K562 (cell line): ENCODE measurements at regions not wholly inside any gene's neighbourhood (a gene's known extent, or its start where the extent isn't known, plus 50 kb on each side); places are given as distances from the start of the nearest gene placed in this dataset.

Source experiments
- ATAC-seq: fragments of 200-7000 bp; cut with Tn5 transposase; 3 replicates; pipeline ENCODE4 v1.9.1; 2020; ENCODE audit warnings: moderate library complexity
- BruUV-seq: library from RNA; stranded (reverse); fragments of 400-500 nt; replicated peaks from 2 replicates; lab custom pipeline; 2021; lab: Mats Ljungman, UMichigan
- CTCF ChIA-PET: fragments of 300-600 bp; formaldehyde crosslinking; extraction: SDS; loops from one replicate; lab custom pipeline; 2021; ENCODE audit warnings: low intra/inter-chr PET ratio; lab: Yijun Ruan, JAX
- POLR2A ChIA-PET: fragments of 300-600, 350-650 bp; sonication (Branson Sonifier 250); formaldehyde crosslinking; extraction: SDS; loops from one replicate; lab custom pipeline; 2021; ENCODE audit warnings: antibody characterized with exemption, inconsistent platforms; lab: Yijun Ruan, JAX
- DNase-seq, 4 experiments: peaks; one replicate each; pipeline versions ENCODE4 v3.0.0 to v3.0.0-alpha.2; 2011 to 2018; ENCODE audit warnings: low spot score in 3 of 4, mixed read lengths in 3 of 4; ENCODE audit errors: extremely low read depth in 1 of 4
- FAIRE-seq: peaks from 2 replicates; lab custom pipeline; 2011; peaks lifted over from hg19 to GRCh38; lab: Jason Lieb, UNC
- H2AFZ ChIP-seq: 2 replicates; pipeline ENCODE4 v1.6.0; 2011; ENCODE audit warnings: low read depth, low read length, control low read depth, inconsistent platforms
- H3K27ac ChIP-seq: fragments of 200-600 bp; 3 replicates; pipeline ENCODE4 v1.8.0; 2011; ENCODE audit warnings: low read depth, mild to moderate bottlenecking, control low read depth, inconsistent platforms, low read length, moderate library complexity, mixed read lengths; ENCODE audit errors: extremely low read depth
- H3K27me3 ChIP-seq, 2 experiments: fragments of 300-600 bp in 1 of 2; 2 replicates in 1 of 2; 3 replicates in 1 of 2; pipeline versions ENCODE4 v1.6.0 to v1.8.0; 2011; ENCODE audit warnings: inconsistent platforms in 2 of 2, low read length in 2 of 2, mild to moderate bottlenecking in 1 of 2, mixed read lengths in 1 of 2, moderate library complexity in 1 of 2; ENCODE audit not compliant: control insufficient read depth in 2 of 2, insufficient read depth in 2 of 2
- H3K36me3 ChIP-seq: fragments of 300-600 bp; 3 replicates; pipeline ENCODE4 v1.8.0; 2011; ENCODE audit warnings: mild to moderate bottlenecking, low read length, inconsistent platforms; ENCODE audit not compliant: control insufficient read depth, insufficient read depth
- H3K4me1 ChIP-seq, 2 experiments: fragments of 200-600 bp in 1 of 2; replicated peaks in 1 of 2; 2 replicates in 1 of 2; 3 replicates in 1 of 2; pipeline versions ENCODE4 v1.5.1 to v1.8.0; 2011; ENCODE audit warnings: inconsistent platforms in 2 of 2, low read length in 2 of 2, mild to moderate bottlenecking in 1 of 2, mixed read lengths in 1 of 2, moderate library complexity in 1 of 2; ENCODE audit not compliant: control insufficient read depth in 2 of 2, insufficient read depth in 2 of 2
- H3K4me2 ChIP-seq: 2 replicates; pipeline ENCODE4 v1.6.1; 2011; ENCODE audit warnings: low read length, control low read depth, inconsistent platforms, mixed read lengths; ENCODE audit not compliant: insufficient read depth
- H3K4me3 ChIP-seq: fragments of 200-600 bp; sonication (generic), shearing (Covaris generic); 2 replicates; pipeline ENCODE4 v1.5.1; 2016; ENCODE audit warnings: control low read depth, inconsistent platforms
- H3K79me2 ChIP-seq: fragments of 200-600 bp; 3 replicates; pipeline ENCODE4 v1.8.0; 2011; ENCODE audit warnings: low read length, inconsistent platforms; ENCODE audit not compliant: control insufficient read depth, insufficient read depth
- H3K9ac ChIP-seq, 2 experiments: 2 replicates each; pipeline versions ENCODE4 v1.6.0 to v1.6.1; 2011; ENCODE audit warnings: low read depth in 2 of 2, low read length in 2 of 2, control low read depth in 1 of 2, inconsistent platforms in 1 of 2, mild to moderate bottlenecking in 1 of 2, mixed read lengths in 1 of 2; ENCODE audit not compliant: insufficient read depth in 1 of 2
- H3K9me1 ChIP-seq: one replicate; pipeline ENCODE4 v1.6.0; 2011; ENCODE audit warnings: inconsistent platforms, mild to moderate bottlenecking, low read length, moderate library complexity; ENCODE audit not compliant: control insufficient read depth, insufficient read depth
- H3K9me3 ChIP-seq: replicated peaks from 2 replicates; pipeline ENCODE4 v1.5.1; 2011; ENCODE audit warnings: low read depth, low read length, inconsistent platforms; ENCODE audit not compliant: control insufficient read depth, insufficient read depth
- H4K20me1 ChIP-seq: replicated peaks from 2 replicates; pipeline ENCODE4 v1.6.1; 2011; ENCODE audit warnings: low read length, inconsistent platforms, mixed read lengths; ENCODE audit not compliant: control insufficient read depth, insufficient read depth
- BCOR ChIP-seq: fragments of 450-650 bp; IDR thresholded peaks from 2 replicates; pipeline ENCODE4 v1.6.1; 2016
- FOXJ3 ChIP-seq: sonication (generic); formaldehyde crosslinking; IDR thresholded peaks from 2 replicates; pipeline ENCODE4 v1.4.0; 2020; ENCODE audit warnings: mild to moderate bottlenecking, missing genetic modification reagents
- HCFC1 ChIP-seq: IDR thresholded peaks from 2 replicates; pipeline ENCODE4 v1.6.1; 2012; ENCODE audit warnings: low read depth, low read length, improper control_type of control experiment
- KDM5B ChIP-seq: fragments of 200-600 bp; sonication (generic); IDR thresholded peaks from 2 replicates; pipeline ENCODE4 v1.6.1; 2012; ENCODE audit warnings: low read depth, mild to moderate bottlenecking, moderate library complexity, low read length, control low read depth, inconsistent platforms; ENCODE audit not compliant: insufficient replicate concordance
- PURB ChIP-seq: sonication (generic); formaldehyde crosslinking; IDR thresholded peaks from 2 replicates; pipeline ENCODE4 v1.9.0; 2021; ENCODE audit warnings: low read depth, mild to moderate bottlenecking, missing genetic modification reagents
- SRSF1 ChIP-seq: fragments of 200-400 bp; formaldehyde crosslinking; IDR thresholded peaks from 2 replicates; pipeline ENCODE4 v1.6.1; 2017; ENCODE audit warnings: mild to moderate bottlenecking, low read depth, low read length, moderate library complexity
- SRSF3 ChIP-seq: fragments of 200-400 bp; formaldehyde crosslinking; IDR thresholded peaks from 2 replicates; pipeline ENCODE4 v1.6.1; 2016; ENCODE audit warnings: mild to moderate bottlenecking, low read length, moderate library complexity; ENCODE audit not compliant: insufficient read depth
- XRCC5 ChIP-seq: fragments of 200-400 bp; formaldehyde crosslinking; IDR thresholded peaks from 2 replicates; pipeline ENCODE4 v1.6.1; 2017; ENCODE audit warnings: low read depth, mild to moderate bottlenecking, low read length
- ZBTB11 ChIP-seq, 3 experiments: fragments of 200-800 bp in 1 of 3; fragments of 250-450 bp in 1 of 3; fragments of 450-650 bp in 1 of 3; sonication (Bioruptor Pico) in 1 of 3; sonication (Bioruptor generic) in 1 of 3; formaldehyde crosslinking in 1 of 3; IDR thresholded peaks; 2 replicates each; pipeline versions ENCODE4 v1.6.1 to v1.8.0; 2016 to 2022; ENCODE audit warnings: mild to moderate bottlenecking in 2 of 3, missing genetic modification characterization in 2 of 3, missing compliant biosample characterization in 1 of 3, moderate library complexity in 1 of 3
- ZNF23 ChIP-seq: fragments of 250-450 bp; sonication (Bioruptor Pico); IDR thresholded peaks from 2 replicates; pipeline ENCODE4 v1.4.0; 2020; ENCODE audit warnings: mild to moderate bottlenecking
- ZNF384 ChIP-seq: IDR thresholded peaks from 2 replicates; pipeline ENCODE4 v1.6.1; 2012; ENCODE audit warnings: low read depth, low read length, improper control_type of control experiment
- WGBS: fragments of 100-300 bp; shearing (Covaris generic); methylation state at CpG from one replicate; pipeline ENCODE4 v1.1.6; 2016; ENCODE audit warnings: low coverage, mixed read lengths; ENCODE audit not compliant: insufficient coverage; ENCODE audit errors: missing lambda C conversion rate; 5-methylcytosine and 5-hydroxymethylcytosine counted together
- in situ Hi-C: fragments of 300-500 bp; cut with MboI; formaldehyde crosslinking; loops from 4 replicates; pipeline ENCODE4 v1.15.0; 2018; ENCODE audit warnings: inconsistent platforms, mixed read lengths
- intact Hi-C: fragments of 100-400 bp; cut with micrococcal nuclease; formaldehyde crosslinking; loops from 2 replicates; pipeline ENCODE4 v1.14.2; 2022

GRCh38 chr1:118739501-118739900 lies 248.6 kb downstream of the TBX15 start:
- in situ Hi-C loops, result no loop called here
- ATAC-seq (no peak), FAIRE-seq (no peak), DNase-seq (no peak)
- WGBS, result 0% methylated on average over 4 of the region's 4 CpGs
- H3K27ac ChIP-seq, result no peak overlapping the region
- H3K4me2 ChIP-seq, result no peak overlapping the region
- no peaks in the 10 kb centered on the region for H3K9me1 ChIP-seq
- H3K4me3 ChIP-seq, result no peak overlapping the region
- no peak for TF ChIP-seq BCOR
- TF ChIP-seq KDM5B, result no peak
- TF ChIP-seq PURB (CRISPR knock-in tag), result no peak
- no peak for TF ChIP-seq ZNF23 (CRISPR knock-in tag)
- no peak for TF ChIP-seq SRSF1
- no peak for TF ChIP-seq FOXJ3 (CRISPR knock-in tag)
- TF ChIP-seq HCFC1, result no peak
- no peaks in the 10 kb centered on the region for H3K27me3 ChIP-seq
- no peaks in the 10 kb centered on the region for H3K36me3 ChIP-seq
- H2AFZ ChIP-seq, result no peak overlapping the region
- POLR2A ChIA-PET, result no interaction called here
- H3K9me3 ChIP-seq, result no peaks in the 10 kb centered on the region
- no peaks in the 10 kb centered on the region for H4K20me1 ChIP-seq
- H3K9ac ChIP-seq, result no peak overlapping the region
- BruUV-seq, result no TSS peak
- intact Hi-C loops, result no loop called here
- no peaks in the 10 kb centered on the region for H3K4me1 ChIP-seq
- CTCF ChIA-PET, result no interaction called here
- H3K79me2 ChIP-seq, result no peaks in the 10 kb centered on the region

GRCh38 chr1:118736322-118736721 lies 251.8 kb downstream of the TBX15 start:
- ChIA-PET CTCF (no interaction called here), POLR2A (no interaction called here)
- in situ Hi-C loops (no loop called here), intact Hi-C loops (no loop called here)
- no peaks in the 10 kb centered on the region for H3K36me3 ChIP-seq
- 0% methylated on average over 1 of the region's 1 CpG for WGBS
- H2AFZ ChIP-seq, result no peak overlapping the region
- ATAC-seq (no peak), FAIRE-seq (no peak), DNase-seq (no peak)
- no peaks in the 10 kb centered on the region for H3K9me1 ChIP-seq
- TF ChIP-seq XRCC5 (no peak), SRSF3 (no peak), ZNF384 (no peak), ZBTB11 (CRISPR knock-in tag; IDR thresholded peaks at IDR 0.05) (no peak)
- H3K9ac ChIP-seq, result no peak overlapping the region
- H3K4me3 ChIP-seq, result no peak overlapping the region
- no peaks in the 10 kb centered on the region for H3K9me3 ChIP-seq
- no peak overlapping the region for H3K4me2 ChIP-seq
- H3K79me2 ChIP-seq, result no peaks in the 10 kb centered on the region
- H4K20me1 ChIP-seq, result no peaks in the 10 kb centered on the region
- H3K27ac ChIP-seq, result no peak overlapping the region
- H3K27me3 ChIP-seq, result no peaks in the 10 kb centered on the region
- H3K4me1 ChIP-seq, result no peaks in the 10 kb centered on the region
- BruUV-seq, result no TSS peak
